Fibroblast of skin of abdomen (primary cell): ENCODE measurements at regions not wholly inside any gene's neighbourhood (a gene's known extent, or its start where the extent isn't known, plus 50 kb on each side); places are given as distances from the start of the nearest gene placed in this dataset.

Experiments
- DNase-seq: peaks from one replicate; pipeline ENCODE4 v3.0.0-alpha.2; 2013

- peak; percentile 93 for DNase-seq
Measured at GRCh38 chr3:41117398-41117870, 81.9 kb upstream of the CTNNB1 start.

- no peak for DNase-seq
Measured at GRCh38 chr3:41118461-41119390, 80.6 kb upstream of the CTNNB1 start.

GRCh38 chr3:41120460-41120859, 78.8 kb upstream of the CTNNB1 start:
- no peak for DNase-seq

- no peak for DNase-seq
Measured at GRCh38 chr3:41125258-41125657, 74.0 kb upstream of the CTNNB1 start.

DNA sequence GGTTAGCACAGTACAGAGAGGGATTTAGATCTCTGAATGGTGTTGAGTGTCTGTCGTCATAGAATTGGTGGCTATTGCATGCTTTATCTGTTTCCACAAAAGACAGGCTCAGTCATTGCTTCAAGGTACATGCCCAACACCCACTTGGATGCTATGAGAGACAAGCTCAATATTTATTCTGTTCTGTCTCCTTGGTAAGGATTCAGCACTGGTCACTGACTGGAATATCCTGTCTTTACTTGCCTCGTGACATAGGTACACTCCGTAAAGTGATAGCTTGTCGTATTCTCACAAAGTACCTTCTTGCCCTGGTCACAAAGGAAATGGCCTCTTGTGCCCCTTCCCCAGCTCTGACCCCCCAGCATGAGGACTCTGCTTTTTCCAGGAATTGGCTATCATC, 72.8 kb upstream of the CTNNB1 start:
- no peak for DNase-seq

- DNase-seq: no peak
Measured at GRCh38 chr3:41126961-41127360, 72.3 kb upstream of the CTNNB1 start.

GRCh38 chr3:41127414-41127813, 71.9 kb upstream of the CTNNB1 start:
- no peak for DNase-seq

DNA sequence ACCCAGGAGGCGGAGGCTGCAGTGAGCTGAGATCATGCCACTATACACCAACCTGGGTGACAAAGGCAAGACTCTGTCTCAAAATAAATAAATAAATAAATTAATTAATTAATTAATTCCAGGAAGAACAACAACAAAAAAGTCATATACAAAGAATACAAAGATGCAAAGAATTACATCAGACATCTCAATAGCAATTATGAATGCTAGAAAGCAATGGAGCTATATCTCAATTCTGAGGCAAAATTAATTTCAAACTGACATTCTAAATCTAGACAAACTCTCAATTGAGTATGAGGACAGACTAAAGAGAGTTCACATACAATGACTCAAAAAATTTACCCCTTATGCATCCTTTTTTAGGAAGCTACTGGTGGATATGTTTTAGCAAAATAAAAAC, 69.6 kb upstream of the CTNNB1 start:
- DNase-seq: no peak

DNA sequence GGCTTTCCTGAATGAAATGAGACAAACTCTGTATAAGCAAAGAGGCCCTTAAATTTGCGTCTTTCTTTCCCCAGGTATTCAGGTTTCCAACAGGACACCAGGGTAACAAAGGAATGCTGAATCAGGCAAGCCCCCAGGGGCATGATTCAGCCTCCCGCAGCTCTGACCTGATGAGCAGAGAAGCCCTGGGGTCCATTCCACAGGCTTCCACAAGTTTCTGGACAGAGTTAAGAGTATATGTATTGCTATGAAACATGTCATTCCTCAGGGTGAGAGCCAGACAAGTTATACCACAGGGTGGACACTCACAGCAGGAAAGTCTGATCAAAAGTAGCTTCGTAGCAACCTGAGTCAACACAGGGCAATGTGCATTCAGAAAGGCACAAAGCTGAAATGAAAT, 68.1 kb upstream of the CTNNB1 start:
- DNase-seq: no peak

DNA sequence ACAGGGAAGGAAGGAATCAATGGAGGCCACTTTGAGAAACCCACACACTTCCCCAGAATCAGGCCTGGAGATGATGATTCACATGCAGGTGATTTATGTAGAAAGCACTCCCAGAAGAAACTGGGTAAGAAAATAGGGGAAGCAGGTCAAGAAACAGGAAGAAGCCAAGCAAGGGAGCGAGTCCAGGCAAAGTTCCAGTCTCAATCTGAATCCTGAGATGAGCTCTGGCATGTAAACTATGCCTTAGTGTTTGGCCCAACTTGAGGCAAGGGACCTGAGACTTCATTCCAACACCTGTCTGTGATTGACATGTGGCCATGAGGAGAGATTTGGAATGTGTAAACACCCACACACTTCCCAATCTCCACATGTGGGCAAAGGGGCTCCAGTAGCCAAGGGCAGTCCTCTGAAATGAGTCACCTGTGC, 61.6 kb upstream of the CTNNB1 start:
- DNase-seq: no peak

DNA sequence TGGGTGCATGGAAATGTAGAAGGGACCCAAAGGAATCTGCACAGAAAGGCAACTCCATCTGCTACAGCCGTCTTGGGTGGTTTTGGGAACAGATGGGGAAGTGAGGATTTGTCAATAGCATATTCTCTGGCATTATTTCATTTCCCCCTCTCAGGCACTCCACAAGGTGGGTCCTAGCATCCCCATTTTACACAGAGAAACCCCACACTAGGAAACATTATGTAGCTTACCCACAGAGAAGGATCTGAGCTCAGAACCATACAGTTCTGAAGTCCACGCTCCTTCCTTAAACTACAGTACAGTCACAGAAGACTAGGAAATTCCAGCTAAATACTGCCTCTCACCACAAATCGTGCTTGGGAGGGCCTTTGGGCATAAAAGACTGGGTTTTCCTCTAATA, 61.2 kb upstream of the CTNNB1 start:
- no peak for DNase-seq

- no peak for DNase-seq
Measured at GRCh38 chr3:41138601-41139000, 60.7 kb upstream of the CTNNB1 start.

GRCh38 chr3:41140242-41140641, 59.1 kb upstream of the CTNNB1 start:
- no peak for DNase-seq

- DNase-seq: no peak
Measured at GRCh38 chr3:41141433-41142167, 57.7 kb upstream of the CTNNB1 start.

- no peak for DNase-seq
Measured at GRCh38 chr3:41143421-41144031, 55.8 kb upstream of the CTNNB1 start.

DNA sequence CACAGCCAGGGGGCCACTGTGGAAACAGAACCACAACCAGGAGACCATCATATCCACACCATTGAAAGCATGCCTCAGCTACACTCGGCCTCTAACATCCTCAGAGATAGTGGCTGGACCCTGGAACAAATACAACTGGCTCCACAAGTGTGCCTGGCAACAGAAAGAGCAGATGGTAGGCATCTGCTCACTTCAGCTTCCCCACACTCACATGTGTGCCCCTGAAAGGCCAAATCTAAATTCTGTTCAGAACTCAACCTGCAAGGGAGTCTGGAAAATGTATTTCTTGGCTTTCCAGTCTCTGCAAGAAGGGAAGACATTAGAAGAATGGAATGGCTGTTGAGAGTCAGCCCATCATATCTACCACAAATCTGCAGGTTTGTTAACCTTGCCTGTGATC, 54.7 kb upstream of the CTNNB1 start:
- DNase-seq: no peak

GRCh38 chr3:41148478-41148877, 50.8 kb upstream of the CTNNB1 start:
- no peak for DNase-seq

- DNase-seq: no peak
Measured at GRCh38 chr3:41148901-41149300, 50.4 kb upstream of the CTNNB1 start.
